ENCODE measurements at regions not wholly inside any gene's neighbourhood (a gene's known extent, or its start where the extent isn't known, plus 50 kb on each side); places are given as distances from the start of the nearest gene placed in this dataset.

- TF ChIP-seq EZH2 (IDR thresholded peaks at IDR 0.05; ENCODE audit: insufficient read depth, poor library complexity, severe bottlenecking), result no peak
- TF ChIP-seq EZH2phosphoT487 (IDR thresholded peaks at IDR 0.05; ENCODE audit: insufficient read depth, low read depth), result no peak
These were observed 623.8 kb downstream of the MMUT start for GRCh38 chr6:48839206-48839605.

All from GM23248 (cell line).